Right ventricle myocardium inferior (tissue), 1 donor: ENCODE measurements at regions not wholly inside any gene's neighbourhood (a gene's known extent, or its start where the extent isn't known, plus 50 kb on each side); places are given as distances from the start of the nearest gene placed in this dataset.
"Not testable (repeated sequence)": the region's sequence is repeated elsewhere in the genome, so short reads cannot be mapped to it uniquely, and the experiment has no call there.

Experiments
- ATAC-seq: fragments of 200-7000 bp; cut with Tn5 transposase; one replicate; pipeline ENCODE4 v1.9.1; 2020; ENCODE audit warnings: mild to moderate bottlenecking, moderate library complexity
- DNase-seq: peaks from one replicate; pipeline ENCODE4 v3.0.0; 2021; ENCODE audit errors: missing footprints
- intact Hi-C: fragments of 100-400 bp; cut with DNase I; formaldehyde crosslinking; loops from one replicate; pipeline ENCODE4 v1.11.0; 2022
- donor health status: DM: no; HTN: yes; CAD: no; lungs with severe emphysema.

GRCh38 chr15:24531235-24531634 is 144.3 kb upstream of the NPAP1 start:
- DNase-seq, ATAC-seq, intact Hi-C loops: not testable (repeated sequence)

- intact Hi-C loops, DNase-seq, ATAC-seq: not testable (repeated sequence)
These were observed 141.5 kb upstream of the NPAP1 start for GRCh38 chr15:24534032-24534431.

GRCh38 chr15:24557281-24557680 is 118.3 kb upstream of the NPAP1 start:
- intact Hi-C loops, DNase-seq, ATAC-seq: not testable (repeated sequence)

GRCh38 chr15:24607636-24608035 is 67.9 kb upstream of the NPAP1 start:
- DNase-seq = no peak
- ATAC-seq = no peak
- intact Hi-C loops = no loop called here

GRCh38 chr15:24617646-24618045 is 57.9 kb upstream of the NPAP1 start:
- no peak for ATAC-seq
- DNase-seq = no peak
- intact Hi-C loops = no loop called here

- ATAC-seq = no peak
- intact Hi-C loops = no loop called here
These were observed 53.9 kb upstream of the NPAP1 start for GRCh38 chr15:24621630-24622215.

More at GRCh38 chr15:24621630-24622215, 53.9 kb upstream of the NPAP1 start:
- DNase-seq = no peak
